Thyroid gland (tissue), 4 donors: ENCODE measurements at regions not wholly inside any gene's neighbourhood (a gene's known extent, or its start where the extent isn't known, plus 50 kb on each side); places are given as distances from the start of the nearest gene placed in this dataset.

Experiments used
- POLR2A ChIP-seq, 2 donors: fragments of 450-650 bp; IDR thresholded peaks; one replicate each; pipeline ENCODE4 v1.6.1; 2017; ENCODE audit warnings: antibody characterized with exemption in 2 of 2, mild to moderate bottlenecking in 2 of 2, moderate library complexity in 1 of 2
- TF ChIP-seq, protein P1 (sequence below), 6 experiments: fragments of 200-600 bp in 3 of 6; fragments of 450-650 bp in 3 of 6; sonication (generic) in 3 of 6; IDR thresholded peaks; one replicate each; pipeline ENCODE4 v1.5.1; 2016 to 2019; ENCODE audit warnings: antibody characterized with exemption in 6 of 6, mild to moderate bottlenecking in 2 of 6, inconsistent platforms in 1 of 6, moderate library complexity in 1 of 6

DNA sequence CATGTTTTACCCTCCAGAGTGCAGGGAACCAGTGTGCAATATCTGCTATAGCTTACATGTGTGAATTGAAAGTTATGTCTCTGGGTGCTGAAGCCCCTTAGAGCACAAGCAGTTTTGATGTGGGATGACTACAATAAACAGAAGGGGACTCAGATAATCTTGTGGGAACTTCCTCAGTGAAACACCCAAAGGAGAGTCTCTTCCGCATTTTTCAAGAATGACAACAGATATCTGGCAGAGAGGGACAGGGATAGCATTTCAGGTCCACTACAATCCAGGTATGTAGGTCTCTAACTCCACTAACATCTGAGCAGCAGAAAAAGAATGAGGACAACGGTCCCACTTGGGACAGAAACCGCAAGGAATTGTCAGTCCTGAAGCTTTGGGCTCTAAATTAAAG lies 67.6 kb upstream of the PDE4B start:
- TF ChIP-seq, protein P1, sequence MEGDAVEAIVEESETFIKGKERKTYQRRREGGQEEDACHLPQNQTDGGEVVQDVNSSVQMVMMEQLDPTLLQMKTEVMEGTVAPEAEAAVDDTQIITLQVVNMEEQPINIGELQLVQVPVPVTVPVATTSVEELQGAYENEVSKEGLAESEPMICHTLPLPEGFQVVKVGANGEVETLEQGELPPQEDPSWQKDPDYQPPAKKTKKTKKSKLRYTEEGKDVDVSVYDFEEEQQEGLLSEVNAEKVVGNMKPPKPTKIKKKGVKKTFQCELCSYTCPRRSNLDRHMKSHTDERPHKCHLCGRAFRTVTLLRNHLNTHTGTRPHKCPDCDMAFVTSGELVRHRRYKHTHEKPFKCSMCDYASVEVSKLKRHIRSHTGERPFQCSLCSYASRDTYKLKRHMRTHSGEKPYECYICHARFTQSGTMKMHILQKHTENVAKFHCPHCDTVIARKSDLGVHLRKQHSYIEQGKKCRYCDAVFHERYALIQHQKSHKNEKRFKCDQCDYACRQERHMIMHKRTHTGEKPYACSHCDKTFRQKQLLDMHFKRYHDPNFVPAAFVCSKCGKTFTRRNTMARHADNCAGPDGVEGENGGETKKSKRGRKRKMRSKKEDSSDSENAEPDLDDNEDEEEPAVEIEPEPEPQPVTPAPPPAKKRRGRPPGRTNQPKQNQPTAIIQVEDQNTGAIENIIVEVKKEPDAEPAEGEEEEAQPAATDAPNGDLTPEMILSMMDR (IDR thresholded peaks at IDR 0.05), result no peak
- no peak for TF ChIP-seq POLR2A (IDR thresholded peaks at IDR 0.05)
